B cell (primary cell): ENCODE measurements at regions not wholly inside any gene's neighbourhood (a gene's known extent, or its start where the extent isn't known, plus 50 kb on each side); places are given as distances from the start of the nearest gene placed in this dataset.

ENCODE experiments used
- ATAC-seq: fragments of 200-7000 bp; cut with Tn5 transposase; one replicate; pipeline ENCODE4 v1.10.0; 2021; ENCODE audit warnings: low read depth, mild to moderate bottlenecking, moderate number of reproducible peaks, moderate library complexity
- CTCF ChIA-PET: fragments of 350-600 bp; sonication (Branson Sonifier 250); formaldehyde crosslinking; loops from one replicate; lab custom pipeline; 2021; ENCODE audit warnings: antibody characterized with exemption, inconsistent platforms; lab: Charles Lee
- POLR2A ChIA-PET: fragments of 350-600 bp; sonication (Branson Sonifier 250); formaldehyde crosslinking; loops from one replicate; lab custom pipeline; 2021; ENCODE audit warnings: antibody characterized with exemption; lab: Charles Lee
- DNase-seq: peaks from one replicate; pipeline ENCODE4 v3.0.0; 2013
- H2AFZ ChIP-seq: 2 replicates; pipeline ENCODE4 v1.6.1; 2012; ENCODE audit warnings: mild to moderate bottlenecking, low read depth, low read length; ENCODE audit not compliant: insufficient read depth, poor library complexity, severe bottlenecking
- H3K27ac ChIP-seq, 2 donors: 1 replicate in 1 of 2; 2 replicates in 1 of 2; pipeline ENCODE4 v1.5.1; 2012 to 2013; ENCODE audit warnings: low read length in 2 of 2, mild to moderate bottlenecking in 2 of 2, moderate library complexity in 1 of 2
- H3K27me3 ChIP-seq, 4 experiments: fragments of 200-600 bp in 1 of 4; sonication (generic) in 1 of 4; replicated peaks in 1 of 4; 1 replicate in 2 of 4; 2 replicates in 2 of 4; pipeline versions ENCODE4 v1.6.1 to v1.7.0; 2013 to 2016; ENCODE audit warnings: low read length in 3 of 4, mild to moderate bottlenecking in 2 of 4, mixed read lengths in 1 of 4, moderate library complexity in 1 of 4; ENCODE audit not compliant: insufficient read depth in 4 of 4, control insufficient read depth in 3 of 4; ENCODE audit errors: control extremely low read depth in 1 of 4
- H3K36me3 ChIP-seq, 2 experiments: replicated peaks in 1 of 2; 1 replicate in 1 of 2; 2 replicates in 1 of 2; pipeline versions ENCODE4 v1.6.1 to v1.7.1; 2013; ENCODE audit warnings: low read length in 1 of 2; ENCODE audit not compliant: insufficient read depth in 2 of 2, control insufficient read depth in 1 of 2; ENCODE audit errors: control extremely low read depth in 1 of 2, extremely low read depth in 1 of 2
- H3K4me1 ChIP-seq, 2 donors: fragments of 200-600 bp in 1 of 2; sonication (generic) in 1 of 2; 1 replicate in 1 of 2; 2 replicates in 1 of 2; pipeline versions ENCODE4 v1.5.1 to v1.6.1; 2013 to 2017; ENCODE audit warnings: low read length in 2 of 2; ENCODE audit not compliant: control insufficient read depth in 2 of 2, insufficient read depth in 2 of 2
- H3K4me2 ChIP-seq: replicated peaks from 2 replicates; pipeline ENCODE3; 2012; ENCODE audit warnings: mild to moderate bottlenecking, low read depth, low read length; ENCODE audit not compliant: poor library complexity, severe bottlenecking
- H3K4me3 ChIP-seq, 5 experiments: fragments of 200-600 bp in 1 of 5; sonication (generic) in 1 of 5; 1 replicate in 3 of 5; 2 replicates in 2 of 5; pipeline versions ENCODE4 v1.5.1 to v1.7.0; 2011 to 2016; ENCODE audit warnings: low read length in 4 of 5, mild to moderate bottlenecking in 4 of 5, low read depth in 2 of 5, control low read depth in 1 of 5, moderate library complexity in 1 of 5; ENCODE audit not compliant: insufficient read depth in 1 of 5; ENCODE audit errors: control extremely low read depth in 1 of 5, extremely low read depth in 1 of 5
- H3K79me2 ChIP-seq: fragments of 200-600 bp; sonication (generic); one replicate; pipeline ENCODE4 v1.6.0; 2016; ENCODE audit warnings: low read length; ENCODE audit not compliant: control insufficient read depth, insufficient read depth
- H3K9ac ChIP-seq: fragments of 200-600 bp; sonication (generic); 2 replicates; pipeline ENCODE4 v1.6.1; 2017; ENCODE audit warnings: mild to moderate bottlenecking, low read length, moderate library complexity
- H3K9me3 ChIP-seq, 3 donors: one replicate each; pipeline versions ENCODE4 v1.6.1 to v1.7.1; 2013; ENCODE audit warnings: low read length in 2 of 3; ENCODE audit not compliant: control insufficient read depth in 2 of 3, insufficient read depth in 1 of 3; ENCODE audit errors: control extremely low read depth in 1 of 3
- H4K20me1 ChIP-seq: 2 replicates; pipeline ENCODE4 v1.6.0; 2012; ENCODE audit warnings: mild to moderate bottlenecking, low read length; ENCODE audit not compliant: insufficient read depth, control insufficient read depth, poor library complexity, severe bottlenecking
- H3K27ac Mint-ChIP-seq: one replicate; pipeline ENCODE4 v1.8.0; 2021; ENCODE audit warnings: mixed read lengths
- H3K27me3 Mint-ChIP-seq: one replicate; pipeline ENCODE4 v1.8.0; 2021; ENCODE audit warnings: mixed read lengths
- H3K4me1 Mint-ChIP-seq: one replicate; pipeline ENCODE4 v1.8.0; 2021; ENCODE audit warnings: mixed read lengths
- H3K4me3 Mint-ChIP-seq: one replicate; pipeline ENCODE4 v1.8.0; 2021; ENCODE audit warnings: mixed read lengths
- H3K9me3 Mint-ChIP-seq: one replicate; pipeline ENCODE4 v1.8.0; 2022; ENCODE audit warnings: mixed read lengths; ENCODE audit not compliant: insufficient read depth
- CTCF ChIP-seq: fragments of 200-600 bp; IDR thresholded peaks from one replicate; pipeline ENCODE4 v1.8.0; 2022; ENCODE audit warnings: antibody characterized with exemption, mild to moderate bottlenecking
- EZH2 ChIP-seq: IDR thresholded peaks from 2 replicates; pipeline ENCODE4 v1.6.1; 2012; ENCODE audit warnings: borderline replicate concordance, low read depth, mild to moderate bottlenecking, moderate library complexity, low read length; ENCODE audit not compliant: insufficient read depth, poor library complexity, severe bottlenecking
- WGBS: methylation state at CpG from one replicate; pipeline ENCODE4 v1.1.5; 2013; ENCODE audit warnings: missing lambda C conversion rate; ENCODE audit not compliant: insufficient coverage; 5-methylcytosine and 5-hydroxymethylcytosine counted together
- intact Hi-C: fragments of 100-400 bp; cut with micrococcal nuclease; formaldehyde crosslinking; loops from one replicate; pipeline ENCODE4 v1.10.0; 2022

- Histone ChIP-seq H3K9ac (no peak overlapping the region), H3K4me3 (no peak overlapping the region), H3K36me3 (no peaks in the 10 kb centered on the region), H3K27me3 (peaks cover 0 to 39% (median 2%) of the 10 kb centered on the region in 4 experiments), H3K4me1 (no peaks in the 10 kb centered on the region), H2AFZ (no peak overlapping the region), H4K20me1 (no peaks in the 10 kb centered on the region), H3K27ac (no peak overlapping the region), H3K79me2 (no peaks in the 10 kb centered on the region), H3K4me2 (no peak overlapping the region), H3K9me3 (peaks cover 0 to 4% (median 0%) of the 10 kb centered on the region in 3 donors)
- ATAC-seq (no peak), DNase-seq (no peak)
- Mint-ChIP-seq H3K27me3 (peaks cover 46% of the 10 kb centered on the region), H3K4me1 (no peaks in the 10 kb centered on the region), H3K9me3 (no peaks in the 10 kb centered on the region), H3K27ac (no peak overlapping the region), H3K4me3 (no peak overlapping the region)
- POLR2A ChIA-PET, result no interaction called here
- TF ChIP-seq EZH2 (no peak), CTCF (no peak)
- CTCF ChIA-PET, result no interaction called here
- 58% methylated on average over 6 of the region's 7 CpGs for WGBS
- intact Hi-C loops, result no loop called here
Measured at GRCh38 chr17:79320331-79320730, 245.7 kb downstream of the ENGASE start.

GRCh38 chr17:79317916-79318315 is 243.3 kb downstream of the ENGASE start:
- no peak for DNase-seq
- TF ChIP-seq CTCF, result no peak
- no peak for TF ChIP-seq EZH2
- no peaks in the 10 kb centered on the region for H3K4me1 Mint-ChIP-seq
- H3K27ac ChIP-seq, result no peak overlapping the region
- peaks cover 0 to 41% (median 4%) of the 10 kb centered on the region in 4 experiments for H3K27me3 ChIP-seq
- peaks cover 0 to 4% (median 0%) of the 10 kb centered on the region in 3 donors for H3K9me3 ChIP-seq
- CTCF ChIA-PET, result interaction anchor here (0.7 to 1.8 kb wide), 3 partner anchors 75 to 1685 kb away, joined by 4 read pairs; no protein-coding TSS in a partner anchor
- no peak overlapping the region for H3K27ac Mint-ChIP-seq
- no peak overlapping the region for H2AFZ ChIP-seq
- no peaks in the 10 kb centered on the region for H3K9me3 Mint-ChIP-seq
- H3K4me3 Mint-ChIP-seq, result no peak overlapping the region
- 94% methylated on average over 2 of the region's 5 CpGs for WGBS
- H3K4me1 ChIP-seq, result no peaks in the 10 kb centered on the region
- no peak overlapping the region for H3K4me3 ChIP-seq
- no peaks in the 10 kb centered on the region for H4K20me1 ChIP-seq
- intact Hi-C loops, result no loop called here
- H3K9ac ChIP-seq, result no peak overlapping the region
- POLR2A ChIA-PET, result no interaction called here
- peaks cover 54% of the 10 kb centered on the region for H3K27me3 Mint-ChIP-seq
- H3K79me2 ChIP-seq, result no peaks in the 10 kb centered on the region
- no peak for ATAC-seq
- no peaks in the 10 kb centered on the region for H3K36me3 ChIP-seq
- no peak overlapping the region for H3K4me2 ChIP-seq
